IMR-90 (cell line): ENCODE measurements at regions not wholly inside any gene's neighbourhood (a gene's known extent, or its start where the extent isn't known, plus 50 kb on each side); places are given as distances from the start of the nearest gene placed in this dataset.

Experiments used
- ATAC-seq: fragments of 200-7000 bp; cut with Tn5 transposase; 2 replicates; pipeline ENCODE4 v1.9.1; 2020; ENCODE audit warnings: low read depth, mild to moderate bottlenecking, moderate library complexity
- BruUV-seq: library from RNA; stranded (reverse); fragments of 400-500 nt; replicated peaks from 2 replicates; lab custom pipeline; 2021; lab: Mats Ljungman, UMichigan
- CTCF ChIA-PET: fragments of 300-600 bp; formaldehyde crosslinking; extraction: SDS; loops from one replicate; lab custom pipeline; 2021; ENCODE audit warnings: antibody characterized with exemption; lab: Yijun Ruan, JAX
- POLR2A ChIA-PET: fragments of 300-600 bp; sonication (Branson Sonifier 250); formaldehyde crosslinking; loops from one replicate; lab custom pipeline; 2022; ENCODE audit warnings: antibody characterized with exemption; ENCODE audit not compliant: unreplicated experiment; lab: Charles Lee
- DNase-seq: peaks from one replicate; pipeline ENCODE4 v3.0.0; 2013
- H2AFZ ChIP-seq: replicated peaks from 2 replicates; pipeline ENCODE3; 2013; ENCODE audit warnings: low read length, mild to moderate bottlenecking; ENCODE audit not compliant: poor library complexity
- H2AK5ac ChIP-seq: 2 replicates; pipeline ENCODE4 v1.6.1; 2013; ENCODE audit warnings: low read depth, low read length, inconsistent platforms
- H2AK9ac ChIP-seq: replicated peaks from 2 replicates; pipeline ENCODE3; 2013; ENCODE audit warnings: mild to moderate bottlenecking, low read depth, low read length, moderate library complexity; ENCODE audit not compliant: poor library complexity
- H2BK120ac ChIP-seq: 2 replicates; pipeline ENCODE4 v1.6.1; 2013; ENCODE audit warnings: low read depth, low read length, inconsistent platforms
- H2BK15ac ChIP-seq: 3 replicates; pipeline ENCODE4 v1.6.1; 2013; ENCODE audit warnings: low read depth, low read length, inconsistent platforms
- H2BK20ac ChIP-seq: 2 replicates; pipeline ENCODE4 v1.6.1; 2013; ENCODE audit warnings: low read depth, mild to moderate bottlenecking, inconsistent platforms, low read length, moderate library complexity
- H2BK5ac ChIP-seq: 2 replicates; pipeline ENCODE4 v1.6.1; 2013; ENCODE audit warnings: mild to moderate bottlenecking, low read depth, low read length, inconsistent platforms; ENCODE audit not compliant: poor library complexity, severe bottlenecking
- H3K14ac ChIP-seq: replicated peaks from 2 replicates; pipeline ENCODE4 v1.6.1; 2013; ENCODE audit warnings: low read depth, low read length, inconsistent platforms
- H3K18ac ChIP-seq: 2 replicates; pipeline ENCODE4 v1.6.1; 2013; ENCODE audit warnings: low read depth, low read length, control low read depth
- H3K23ac ChIP-seq: 2 replicates; pipeline ENCODE4 v1.6.1; 2013; ENCODE audit warnings: low read depth, low read length, inconsistent platforms
- H3K27ac ChIP-seq: 2 replicates; pipeline ENCODE4 v1.5.1; 2013; ENCODE audit warnings: mild to moderate bottlenecking, control low read depth, low read length; ENCODE audit not compliant: insufficient read depth
- H3K27me3 ChIP-seq: 2 replicates; pipeline ENCODE4 v1.6.1; 2013; ENCODE audit warnings: low read length; ENCODE audit not compliant: control insufficient read depth, insufficient read depth
- H3K36me3 ChIP-seq: 2 replicates; pipeline ENCODE4 v1.6.1; 2013; ENCODE audit warnings: low read length, mixed read lengths; ENCODE audit not compliant: control insufficient read depth, insufficient read depth
- H3K4ac ChIP-seq: 2 replicates; pipeline ENCODE4 v1.6.1; 2013; ENCODE audit warnings: low read depth, low read length, inconsistent platforms
- H3K4me1 ChIP-seq: 2 replicates; pipeline ENCODE4 v1.6.1; 2013; ENCODE audit warnings: low read length, mixed read lengths; ENCODE audit not compliant: control insufficient read depth, insufficient read depth
- H3K4me2 ChIP-seq: 2 replicates; pipeline ENCODE4 v1.6.1; 2013; ENCODE audit warnings: low read depth, mild to moderate bottlenecking, control low read depth, low read length, moderate library complexity
- H3K4me3 ChIP-seq: 2 replicates; pipeline ENCODE4 v1.5.1; 2013; ENCODE audit warnings: low read depth, mild to moderate bottlenecking, control low read depth, low read length, moderate library complexity; ENCODE audit not compliant: insufficient read depth
- H3K56ac ChIP-seq: 2 replicates; pipeline ENCODE4 v1.6.1; 2013; ENCODE audit warnings: low read length, inconsistent platforms; ENCODE audit not compliant: insufficient read depth; ENCODE audit errors: extremely low read depth
- H3K79me1 ChIP-seq, 2 experiments: 2 replicates each; pipeline ENCODE4 v1.6.1; 2013; ENCODE audit warnings: low read length in 2 of 2, inconsistent platforms in 1 of 2, low read depth in 1 of 2
- H3K9ac ChIP-seq: 2 replicates; pipeline ENCODE4 v1.6.1; 2013; ENCODE audit warnings: low read depth, low read length, control low read depth
- H3K9me1 ChIP-seq: 2 replicates; pipeline ENCODE4 v1.6.1; 2013; ENCODE audit warnings: low read length, inconsistent platforms; ENCODE audit not compliant: insufficient read depth
- H3K9me3 ChIP-seq: 2 replicates; pipeline ENCODE4 v1.6.1; 2013; ENCODE audit warnings: low read length; ENCODE audit not compliant: control insufficient read depth, insufficient read depth
- H4K20me1 ChIP-seq: 2 replicates; pipeline ENCODE4 v1.6.1; 2013; ENCODE audit warnings: low read length, inconsistent platforms; ENCODE audit not compliant: insufficient read depth
- H4K5ac ChIP-seq: 2 replicates; pipeline ENCODE4 v1.6.1; 2013; ENCODE audit warnings: mild to moderate bottlenecking, low read depth, low read length, control low read depth
- H4K8ac ChIP-seq, 2 experiments: 2 replicates each; pipeline ENCODE4 v1.6.1; 2013; ENCODE audit warnings: low read depth in 2 of 2, low read length in 2 of 2, control low read depth in 1 of 2, inconsistent platforms in 1 of 2
- H4K91ac ChIP-seq: 2 replicates; pipeline ENCODE4 v1.6.1; 2013; ENCODE audit warnings: low read depth, low read length, inconsistent platforms; ENCODE audit not compliant: insufficient read depth
- BHLHE40 ChIP-seq: fragments of 150-350 bp; IDR thresholded peaks from 2 replicates; pipeline ENCODE4 v1.6.1; 2016; ENCODE audit warnings: mild to moderate bottlenecking, low read depth, low read length
- CEBPB ChIP-seq: IDR thresholded peaks from 2 replicates; pipeline ENCODE4 v1.6.1; 2012; ENCODE audit warnings: low read depth, low read length, improper control_type of control experiment
- CHD1 ChIP-seq: IDR thresholded peaks from 2 replicates; pipeline ENCODE4 v1.6.1; 2012; ENCODE audit warnings: low read depth, low read length, improper control_type of control experiment
- CTCF ChIP-seq: conservative IDR thresholded peaks from 2 replicates; pipeline ENCODE4 v1.5.1; 2012; ENCODE audit warnings: mild to moderate bottlenecking, low read depth, low read length, improper control_type of control experiment
- ELK1 ChIP-seq: fragments of 150-350 bp; IDR thresholded peaks from 2 replicates; pipeline ENCODE4 v1.6.1; 2016; ENCODE audit warnings: low read depth, mild to moderate bottlenecking, low read length, moderate library complexity, borderline replicate concordance
- FOS ChIP-seq: fragments of 150-350 bp; IDR thresholded peaks from 2 replicates; pipeline ENCODE4 v1.6.1; 2016; ENCODE audit warnings: low read depth, low read length
- MAFK ChIP-seq: IDR thresholded peaks from 2 replicates; pipeline ENCODE4 v1.6.1; 2012; ENCODE audit warnings: low read depth, low read length, improper control_type of control experiment
- MAZ ChIP-seq: IDR thresholded peaks from 2 replicates; pipeline ENCODE4 v1.6.1; 2012; ENCODE audit warnings: low read depth, mild to moderate bottlenecking, low read length, improper control_type of control experiment, moderate library complexity, borderline replicate concordance
- MXI1 ChIP-seq: IDR thresholded peaks from 2 replicates; pipeline ENCODE4 v1.6.1; 2012; ENCODE audit warnings: low read depth, mild to moderate bottlenecking, low read length, moderate library complexity, borderline replicate concordance
- NFE2L2 ChIP-seq: fragments of 150-350 bp; IDR thresholded peaks from 2 replicates; pipeline ENCODE4 v1.6.1; 2016; ENCODE audit warnings: low read depth, mild to moderate bottlenecking, low read length
- POLR2A ChIP-seq: IDR thresholded peaks from 2 replicates; pipeline ENCODE4 v1.6.1; 2012; ENCODE audit warnings: mild to moderate bottlenecking, low read depth, low read length
- RAD21 ChIP-seq: IDR thresholded peaks from 2 replicates; pipeline ENCODE4 v1.6.1; 2012; ENCODE audit warnings: low read length, improper control_type of control experiment
- RCOR1 ChIP-seq: IDR thresholded peaks from 2 replicates; pipeline ENCODE4 v1.6.1; 2012; ENCODE audit warnings: mild to moderate bottlenecking, low read length, improper control_type of control experiment; ENCODE audit not compliant: insufficient replicate concordance
- RFX5 ChIP-seq: IDR thresholded peaks from 2 replicates; pipeline ENCODE4 v1.8.0; 2012; ENCODE audit warnings: low read depth, mild to moderate bottlenecking, low read length, moderate library complexity
- SMC3 ChIP-seq: fragments of 150-350 bp; IDR thresholded peaks from 2 replicates; pipeline ENCODE4 v1.6.1; 2016; ENCODE audit warnings: low read depth, mild to moderate bottlenecking, antibody characterized with exemption, low read length, moderate library complexity
- USF2 ChIP-seq: fragments of 150-350 bp; IDR thresholded peaks from 2 replicates; pipeline ENCODE4 v1.6.1; 2017; ENCODE audit warnings: mild to moderate bottlenecking, antibody characterized with exemption, low read length, low read depth
- WGBS, 2 experiments: methylation state at CpG; one replicate each; pipeline versions ENCODE4 v1.1.5 to v1.1.7; 2013; ENCODE audit warnings: missing lambda C conversion rate in 2 of 2; ENCODE audit not compliant: insufficient read length in 1 of 2; ENCODE audit errors: extremely low coverage in 2 of 2; 5-methylcytosine and 5-hydroxymethylcytosine counted together
- dilution Hi-C: fragments of 300-500 bp; cut with HindIII; formaldehyde crosslinking; loops from one replicate; pipeline ENCODE4 v1.14.3; 2018; ENCODE audit warnings: low sequenced_read_pairs; ENCODE audit not compliant: unreplicated experiment
- in situ Hi-C: fragments of 300-500 bp; cut with MboI; formaldehyde crosslinking; loops from 3 replicates; pipeline ENCODE4 v1.14.3; 2019; ENCODE audit warnings: low sequenced_read_pairs, inconsistent platforms, mixed read lengths
- intact Hi-C: fragments of 100-400 bp; cut with micrococcal nuclease; formaldehyde crosslinking; loops from 2 replicates; pipeline ENCODE4 v1.10.0; 2022

DNA sequence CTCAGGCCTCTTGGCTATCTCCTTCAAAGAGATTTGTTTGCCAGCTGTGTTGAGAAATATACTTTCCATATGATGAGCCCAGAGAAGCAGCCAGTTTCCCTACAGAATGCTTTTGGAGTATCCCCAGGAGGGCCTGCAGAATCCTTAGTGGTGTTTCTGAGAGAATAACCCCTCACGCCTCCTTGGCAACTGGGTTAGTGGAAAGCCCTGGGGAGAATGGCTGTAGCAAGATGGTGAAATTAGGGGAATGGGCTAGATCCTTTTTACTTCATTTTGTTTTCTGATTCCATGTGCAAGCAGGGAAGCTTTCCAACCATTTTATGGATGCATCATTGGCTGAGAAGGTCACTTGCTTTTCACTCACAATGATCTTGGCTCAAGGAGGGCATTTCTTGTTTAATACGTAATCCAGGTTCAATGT is 364.6 kb downstream of the DMRT2 start:
- H2BK5ac ChIP-seq: no peak overlapping the region
- H4K20me1 ChIP-seq: no peaks in the 10 kb centered on the region
- DNase-seq (no peak), ATAC-seq (no peak)
- H3K18ac ChIP-seq: no peak overlapping the region
- no peaks in the 10 kb centered on the region for H3K4me1 ChIP-seq
- H3K36me3 ChIP-seq: no peaks in the 10 kb centered on the region
- H4K5ac ChIP-seq: no peak overlapping the region
- BruUV-seq: no TSS peak
- no peak for TF ChIP-seq BHLHE40
- no peak for TF ChIP-seq RFX5
- TF ChIP-seq MAZ: no peak
- TF ChIP-seq NFE2L2: no peak
- TF ChIP-seq POLR2A: no peak
- no peak for TF ChIP-seq MAFK
- TF ChIP-seq ELK1: no peak
- no peak for TF ChIP-seq CTCF
- TF ChIP-seq RCOR1: no peak
- no peak for TF ChIP-seq CHD1
- TF ChIP-seq CEBPB: no peak
- TF ChIP-seq MXI1: no peak
- TF ChIP-seq USF2: no peak
- no peak for TF ChIP-seq RAD21
- no peak for TF ChIP-seq SMC3
- no peak for TF ChIP-seq FOS
- no peak overlapping the region for H2BK15ac ChIP-seq
- no peak overlapping the region for H4K91ac ChIP-seq
- no peak overlapping the region for H4K8ac ChIP-seq
- ChIA-PET CTCF (no interaction called here), POLR2A (no interaction called here)
- H2AK5ac ChIP-seq: no peak overlapping the region
- no CpG with 5 or more reads among the region's 2 CpGs for WGBS, 2 experiments
- H3K9me1 ChIP-seq: no peaks in the 10 kb centered on the region
- no peak overlapping the region for H3K4me3 ChIP-seq
- dilution Hi-C loops (no loop called here), intact Hi-C loops (no loop called here), in situ Hi-C loops (no loop called here)
- peaks cover 3% of the 10 kb centered on the region; the same call in 1 of the 2 replicates for H3K9me3 ChIP-seq
- no peak overlapping the region for H2AFZ ChIP-seq
- H3K27ac ChIP-seq: no peak overlapping the region
- H3K56ac ChIP-seq: no peak overlapping the region
- H3K23ac ChIP-seq: no peak overlapping the region
- no peaks in the 10 kb centered on the region for H3K27me3 ChIP-seq
- H3K4ac ChIP-seq: no peak overlapping the region
- no peak overlapping the region for H2BK20ac ChIP-seq
- H2AK9ac ChIP-seq: no peak overlapping the region
- no peak overlapping the region for H3K14ac ChIP-seq
- no peaks in the 10 kb centered on the region for H3K79me1 ChIP-seq
- no peak overlapping the region for H3K9ac ChIP-seq
- no peak overlapping the region for H2BK120ac ChIP-seq
- no peak overlapping the region for H3K4me2 ChIP-seq
